HepG2 (cell line): ENCODE measurements at regions not wholly inside any gene's neighbourhood (a gene's known extent, or its start where the extent isn't known, plus 50 kb on each side); places are given as distances from the start of the nearest gene placed in this dataset.

Experiments
- ATAC-seq: fragments of 200-7000 bp; cut with Tn5 transposase; 3 replicates; pipeline ENCODE4 v1.9.1; 2020; ENCODE audit warnings: mild to moderate bottlenecking, moderate library complexity
- BruUV-seq: library from RNA; stranded (reverse); fragments of 400-500 nt; replicated peaks from 2 replicates; lab custom pipeline; 2021; lab: Mats Ljungman, UMichigan
- CTCF ChIA-PET: fragments of 300-600 bp; formaldehyde crosslinking; extraction: SDS; loops from one replicate; lab custom pipeline; 2021; ENCODE audit warnings: low total read pairs, inconsistent platforms, low intra/inter-chr PET ratio; lab: Yijun Ruan, JAX
- POLR2A ChIA-PET: fragments of 350-600 bp; sonication (Branson Sonifier 250); formaldehyde crosslinking; loops from one replicate; lab custom pipeline; 2020; ENCODE audit warnings: antibody characterized with exemption, inconsistent platforms; lab: Yijun Ruan, JAX
- DNase-seq: peaks from one replicate; pipeline ENCODE4 v3.0.0-alpha.2; 2015; ENCODE audit warnings: low spot score
- FAIRE-seq: peaks from 3 replicates; lab custom pipeline; 2011; peaks lifted over from hg19 to GRCh38; lab: Jason Lieb, UNC
- H2AFZ ChIP-seq: one replicate; pipeline ENCODE4 v1.6.1; 2011; ENCODE audit warnings: low read length, inconsistent platforms
- H3K27ac ChIP-seq: fragments of 300-600 bp; 3 replicates; pipeline ENCODE4 v1.8.0; 2011; ENCODE audit warnings: mixed run types, mild to moderate bottlenecking, mixed read lengths, low read length, inconsistent platforms; ENCODE audit not compliant: insufficient read depth; ENCODE audit errors: extremely low read length
- H3K27me3 ChIP-seq, 2 experiments: fragments of 200-600 bp in 1 of 2; 2 replicates in 1 of 2; 3 replicates in 1 of 2; pipeline versions ENCODE4 v1.6.0 to v1.8.0; 2011; ENCODE audit warnings: low read length in 2 of 2, mild to moderate bottlenecking in 2 of 2, moderate library complexity in 2 of 2, inconsistent platforms in 1 of 2; ENCODE audit not compliant: insufficient read depth in 2 of 2, control insufficient read depth in 1 of 2
- H3K36me3 ChIP-seq, 2 experiments: fragments of 200-600 bp in 1 of 2; replicated peaks in 1 of 2; 2 replicates in 1 of 2; 3 replicates in 1 of 2; pipeline versions ENCODE4 v1.5.1 to v1.8.0; 2011; ENCODE audit warnings: low read length in 2 of 2, inconsistent platforms in 1 of 2; ENCODE audit not compliant: insufficient read depth in 2 of 2, control insufficient read depth in 1 of 2
- H3K4me1 ChIP-seq: 2 replicates; pipeline ENCODE4 v1.5.1; 2012; ENCODE audit warnings: low read length, inconsistent platforms; ENCODE audit not compliant: insufficient read depth
- H3K4me2 ChIP-seq: 2 replicates; pipeline ENCODE4 v1.6.0; 2011; ENCODE audit warnings: low read depth, low read length, inconsistent platforms
- H3K4me3 ChIP-seq, 3 experiments: fragments of 200-600 bp in 1 of 3; sonication (generic), shearing (Covaris generic) in 1 of 3; replicated peaks in 1 of 3; 2 replicates each; pipeline ENCODE4 v1.5.1; 2011 to 2016; ENCODE audit warnings: low read length in 3 of 3, inconsistent platforms in 2 of 3, low read depth in 2 of 3, mild to moderate bottlenecking in 2 of 3, control low read depth in 1 of 3, mixed read lengths in 1 of 3; ENCODE audit not compliant: insufficient read depth in 1 of 3
- H3K79me2 ChIP-seq: one replicate; pipeline ENCODE4 v1.6.1; 2011; ENCODE audit warnings: low read length, inconsistent platforms; ENCODE audit not compliant: insufficient read depth
- H3K9ac ChIP-seq: 2 replicates; pipeline ENCODE4 v1.6.0; 2011; ENCODE audit warnings: mild to moderate bottlenecking, low read depth, low read length, inconsistent platforms; ENCODE audit not compliant: insufficient read depth
- H3K9me3 ChIP-seq: 2 replicates; pipeline ENCODE4 v1.5.1; 2012; ENCODE audit warnings: mild to moderate bottlenecking, low read length
- H4K20me1 ChIP-seq: 2 replicates; pipeline ENCODE4 v1.6.0; 2011; ENCODE audit warnings: inconsistent platforms, mild to moderate bottlenecking, low read length, moderate library complexity; ENCODE audit not compliant: insufficient read depth
- ADNP ChIP-seq: sonication (generic); formaldehyde crosslinking; IDR thresholded peaks from 2 replicates; pipeline ENCODE4 v1.4.0; 2020; ENCODE audit warnings: missing genetic modification reagents
- NFKB2 ChIP-seq: sonication (generic); formaldehyde crosslinking; IDR thresholded peaks from 2 replicates; pipeline ENCODE4 v1.4.0; 2020; ENCODE audit warnings: missing genetic modification reagents, borderline replicate concordance
- SETDB1 ChIP-seq: sonication (generic); formaldehyde crosslinking; IDR thresholded peaks from 2 replicates; pipeline ENCODE4 v1.5.1; 2020; ENCODE audit warnings: missing genetic modification reagents, mild to moderate bottlenecking, borderline replicate concordance
- ZNF3 ChIP-seq: IDR thresholded peaks from 2 replicates; pipeline ENCODE4 v1.7.0; 2017; ENCODE audit warnings: inconsistent platforms
- ZNF558 ChIP-seq: sonication (generic); formaldehyde crosslinking; IDR thresholded peaks from 2 replicates; pipeline ENCODE4 v1.9.0; 2022; ENCODE audit warnings: mild to moderate bottlenecking, missing genetic modification reagents, borderline replicate concordance
- ZSCAN30 ChIP-seq: sonication (generic); formaldehyde crosslinking; IDR thresholded peaks from 2 replicates; pipeline ENCODE4 v1.5.0; 2020; ENCODE audit warnings: mild to moderate bottlenecking, missing genetic modification reagents
- whole genome bisulfite sequencing: methylation state at CpG from one replicate; pipeline ENCODE4 v1.1.6; 2017; ENCODE audit warnings: low lambda C conversion rate; 5-methylcytosine and 5-hydroxymethylcytosine counted together
- in situ Hi-C: cut with HindIII; loops from 2 replicates; pipeline ENCODE4 v1.10.0; 2017; ENCODE audit warnings: low pct_unique_long_range_greater_than_20kb; ENCODE audit not compliant: extremely low pct_ligation_motif_present
- intact Hi-C: fragments of 100-400 bp; cut with micrococcal nuclease; formaldehyde crosslinking; loops from one replicate; pipeline ENCODE4 v1.10.0; 2022; ENCODE audit not compliant: unreplicated experiment
- TF ChIP-seq, protein P1 (sequence below): sonication (generic); formaldehyde crosslinking; IDR thresholded peaks from 2 replicates; pipeline ENCODE4 v1.5.1; 2020; ENCODE audit warnings: mild to moderate bottlenecking, missing genetic modification reagents, borderline replicate concordance
- TF ChIP-seq, protein P2 (sequence below): sonication (generic); formaldehyde crosslinking; IDR thresholded peaks from 2 replicates; pipeline ENCODE4 v1.8.0; 2022; ENCODE audit warnings: missing genetic modification reagents, mild to moderate bottlenecking, moderate library complexity, borderline replicate concordance

DNA sequence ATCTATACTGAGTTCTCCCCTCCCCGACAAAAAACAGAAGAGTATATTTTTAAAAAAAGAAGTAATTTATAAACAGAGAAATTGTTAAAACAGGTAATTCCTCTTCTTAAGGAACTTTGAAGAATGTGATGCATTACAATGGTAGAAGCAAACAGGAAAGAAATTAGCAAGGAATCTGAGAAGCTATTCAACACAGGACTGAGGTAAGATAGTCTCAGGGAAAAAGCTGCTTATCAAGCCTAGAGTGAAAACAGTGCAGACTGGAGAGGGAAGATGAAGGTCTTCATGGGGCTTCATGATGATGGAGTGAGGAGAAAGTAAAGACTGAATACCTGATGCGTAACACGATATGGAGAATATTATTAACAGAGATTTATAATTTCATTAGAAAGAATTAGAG is 880.0 kb downstream of the SLC16A7 start:
- no TSS peak for BruUV-seq
- H4K20me1 ChIP-seq, result no peaks in the 10 kb centered on the region
- FAIRE-seq, result no peak
- H2AFZ ChIP-seq, result no peak overlapping the region
- no peak overlapping the region for H3K27ac ChIP-seq
- WGBS, result 17% methylated on average over 3 of the region's 3 CpGs
- H3K36me3 ChIP-seq, result no peaks in the 10 kb centered on the region
- ChIA-PET POLR2A (no interaction called here), CTCF (no interaction called here)
- H3K4me1 ChIP-seq, result no peaks in the 10 kb centered on the region
- H3K9ac ChIP-seq, result no peak overlapping the region
- H3K4me2 ChIP-seq, result no peak overlapping the region
- intact Hi-C loops, result no loop called here
- no peak for DNase-seq
- no peak overlapping the region for H3K4me3 ChIP-seq
- no peak for TF ChIP-seq SETDB1 (CRISPR knock-in tag)
- no peak for TF ChIP-seq ADNP
- TF ChIP-seq NFKB2 (CRISPR knock-in tag), result no peak
- no peak for TF ChIP-seq ZNF3
- TF ChIP-seq, protein P1, sequence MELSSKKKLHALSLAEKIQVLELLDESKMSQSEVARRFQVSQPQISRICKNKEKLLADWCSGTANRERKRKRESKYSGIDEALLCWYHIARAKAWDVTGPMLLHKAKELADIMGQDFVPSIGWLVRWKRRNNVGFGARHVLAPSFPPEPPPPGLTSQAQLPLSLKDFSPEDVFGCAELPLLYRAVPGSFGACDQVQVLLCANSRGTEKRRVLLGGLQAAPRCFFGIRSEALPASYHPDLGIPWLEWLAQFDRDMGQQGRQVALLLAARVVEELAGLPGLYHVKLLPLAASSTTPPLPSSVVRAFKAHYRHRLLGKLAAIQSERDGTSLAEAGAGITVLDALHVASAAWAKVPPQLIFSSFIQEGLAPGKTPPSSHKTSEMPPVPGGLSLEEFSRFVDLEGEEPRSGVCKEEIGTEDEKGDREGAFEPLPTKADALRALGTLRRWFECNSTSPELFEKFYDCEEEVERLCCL (CRISPR knock-in tag), result no peak
- TF ChIP-seq ZSCAN30 (CRISPR knock-in tag), result no peak
- TF ChIP-seq, protein P2, sequence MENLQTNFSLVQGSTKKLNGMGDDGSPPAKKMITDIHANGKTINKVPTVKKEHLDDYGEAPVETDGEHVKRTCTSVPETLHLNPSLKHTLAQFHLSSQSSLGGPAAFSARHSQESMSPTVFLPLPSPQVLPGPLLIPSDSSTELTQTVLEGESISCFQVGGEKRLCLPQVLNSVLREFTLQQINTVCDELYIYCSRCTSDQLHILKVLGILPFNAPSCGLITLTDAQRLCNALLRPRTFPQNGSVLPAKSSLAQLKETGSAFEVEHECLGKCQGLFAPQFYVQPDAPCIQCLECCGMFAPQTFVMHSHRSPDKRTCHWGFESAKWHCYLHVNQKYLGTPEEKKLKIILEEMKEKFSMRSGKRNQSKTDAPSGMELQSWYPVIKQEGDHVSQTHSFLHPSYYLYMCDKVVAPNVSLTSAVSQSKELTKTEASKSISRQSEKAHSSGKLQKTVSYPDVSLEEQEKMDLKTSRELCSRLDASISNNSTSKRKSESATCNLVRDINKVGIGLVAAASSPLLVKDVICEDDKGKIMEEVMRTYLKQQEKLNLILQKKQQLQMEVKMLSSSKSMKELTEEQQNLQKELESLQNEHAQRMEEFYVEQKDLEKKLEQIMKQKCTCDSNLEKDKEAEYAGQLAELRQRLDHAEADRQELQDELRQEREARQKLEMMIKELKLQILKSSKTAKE (CRISPR knock-in tag), result no peak
- no peak for TF ChIP-seq ZNF558 (CRISPR knock-in tag)
- ATAC-seq, result no peak
- no peaks in the 10 kb centered on the region for H3K9me3 ChIP-seq
- H3K79me2 ChIP-seq, result no peaks in the 10 kb centered on the region
- no peaks in the 10 kb centered on the region for H3K27me3 ChIP-seq
- in situ Hi-C loops, result no loop called here
